ENCODE measurements at regions not wholly inside any gene's neighbourhood (a gene's known extent, or its start where the extent isn't known, plus 50 kb on each side); places are given as distances from the start of the nearest gene placed in this dataset.

- H2BK120ac ChIP-seq (replicated peaks; ENCODE audit: low read depth, low read length) = no peak overlapping the region
- no peak overlapping the region for H2AFZ ChIP-seq (ENCODE audit: low read length)
- no peak overlapping the region for H3K18ac ChIP-seq (ENCODE audit: extremely low read depth, low read length)
- no peak overlapping the region for H4K8ac ChIP-seq (ENCODE audit: extremely low read depth, insufficient read depth, low read length)
- no peaks in the 10 kb centered on the region for H3K79me1 ChIP-seq (ENCODE audit: low read depth, low read length)
- no peaks in the 10 kb centered on the region for H3K23me2 ChIP-seq (ENCODE audit: low read depth, low read length)
- ChIA-PET POLR2A (ENCODE audit: partially characterized antibody) (no interaction called here), CTCF (ENCODE audit: partially characterized antibody) (interaction anchor here (0.8 to 1.3 kb wide), 4 partner anchors 17 to 99 kb away, joined by 3 to 4 read pairs (median 3); no protein-coding TSS in a partner anchor)
- no peak overlapping the region for H3K4me3 ChIP-seq (ENCODE audit: extremely low read depth in 1 of 4, insufficient read depth in 2 of 4, low read depth in 3 of 4, low read length in 4 of 4)
- no peak overlapping the region for H3K14ac ChIP-seq (ENCODE audit: insufficient read length)
- FAIRE-seq (no peak), DNase-seq (ENCODE audit: low read depth in 1 of 2, low spot score in 2 of 2) (no peak)
- no peaks in the 10 kb centered on the region for H3K36me3 ChIP-seq (ENCODE audit: control insufficient read depth in 2 of 4, insufficient read depth in 4 of 4, low read length in 3 of 4)
- 100% methylated on average over 1 of the region's 1 CpG; no CpG with 5 or more reads in 1 of the 2 experiments for WGBS, 2 experiments (ENCODE audit: extremely low coverage in 1 of 2, insufficient coverage in 1 of 2, insufficient read length in 1 of 2, insufficient replicate concordance in 2 of 2, low coverage in 1 of 2, low lambda C conversion rate in 2 of 2, missing lambda C conversion rate in 1 of 2)
- no peaks in the 10 kb centered on the region for H3K9me3 ChIP-seq (ENCODE audit: insufficient read depth in 2 of 2, low read depth in 1 of 2, low read length in 1 of 2)
- H2BK15ac ChIP-seq (ENCODE audit: low read length) = no peak overlapping the region
- no peak overlapping the region for H4K91ac ChIP-seq (replicated peaks; ENCODE audit: insufficient read length, low read length)
- no peak overlapping the region for H2BK20ac ChIP-seq (ENCODE audit: low read length)
- no peak overlapping the region for H4K5ac ChIP-seq (ENCODE audit: insufficient read length, low read depth, low read length)
- H3K79me2 ChIP-seq (ENCODE audit: control insufficient read depth in 1 of 2, insufficient read depth in 2 of 2, low read length in 2 of 2) = no peaks in the 10 kb centered on the region
- peaks cover 0 to 4% (median 0%) of the 10 kb centered on the region in 4 experiments; a peak in 1 of 7 replicates for H3K4me1 ChIP-seq (replicated peaks in 1 of 4; ENCODE audit: control insufficient read depth in 3 of 4, insufficient read depth in 4 of 4, low read length in 3 of 4)
- no peak overlapping the region for H3K23ac ChIP-seq (ENCODE audit: insufficient read length)
- H3K27ac ChIP-seq (ENCODE audit: low read depth, low read length) = no peak overlapping the region; the same call in 1 of the 2 replicates
- H3K27me3 ChIP-seq (replicated peaks in 1 of 4; ENCODE audit: control insufficient read depth in 3 of 4, extremely low read depth in 1 of 4, insufficient read depth in 3 of 4, low read length in 3 of 4) = no peaks in the 10 kb centered on the region
- no peak overlapping the region for H2BK12ac ChIP-seq (ENCODE audit: low read depth, low read length)
- H2BK5ac ChIP-seq (ENCODE audit: low read depth, low read length) = no peak overlapping the region
- H3K4me2 ChIP-seq (ENCODE audit: insufficient read depth in 1 of 2, low read depth in 2 of 2, low read length in 2 of 2) = no peak overlapping the region
- no peak overlapping the region for H3K56ac ChIP-seq (replicated peaks; ENCODE audit: insufficient read length, low read depth, low read length)
- no peak overlapping the region for H3K4ac ChIP-seq (replicated peaks; ENCODE audit: insufficient read length, low read depth, low read length)
- H4K20me1 ChIP-seq (replicated peaks in 1 of 2; ENCODE audit: control insufficient read depth in 1 of 2, insufficient read depth in 2 of 2, low read length in 2 of 2) = no peaks in the 10 kb centered on the region
- no peak overlapping the region for H3K9ac ChIP-seq (replicated peaks in 1 of 4; ENCODE audit: extremely low read depth in 1 of 4, low read depth in 3 of 4, low read length in 3 of 4)
- no peak overlapping the region for H2AK5ac ChIP-seq (ENCODE audit: low read depth, low read length)
Observed at GRCh38 chr6:153849072-153849779, 189.8 kb upstream of the OPRM1 start.
